Dedifferentiated amniotic fluid mesenchymal stem cell (primary cell): ENCODE measurements at regions not wholly inside any gene's neighbourhood (a gene's known extent, or its start where the extent isn't known, plus 50 kb on each side); places are given as distances from the start of the nearest gene placed in this dataset.

ENCODE experiments used
- DNase-seq: peaks from one replicate; pipeline ENCODE4 v3.0.0-alpha.2; 2016; ENCODE audit errors: extremely low spot score

DNA sequence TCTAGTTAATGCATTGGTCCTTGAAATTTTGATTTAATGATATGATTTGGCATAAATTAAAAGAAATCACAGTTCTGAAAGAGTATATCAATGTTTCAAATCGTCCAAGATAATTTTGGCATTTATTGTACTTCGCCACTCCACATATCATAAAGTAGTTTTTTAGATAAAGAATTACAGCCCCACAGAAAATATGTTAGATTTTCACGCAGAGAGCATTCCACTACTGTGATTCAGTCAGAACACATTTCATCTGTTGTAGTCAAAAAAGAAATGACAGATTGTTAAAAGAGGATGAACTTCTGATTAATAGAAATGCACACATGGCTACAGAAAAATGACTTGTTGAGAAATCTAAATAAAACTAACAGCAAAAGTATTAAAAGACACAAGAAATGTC, 1063.5 kb upstream of the LRRN3 start:
- DNase-seq, result no peak

DNA sequence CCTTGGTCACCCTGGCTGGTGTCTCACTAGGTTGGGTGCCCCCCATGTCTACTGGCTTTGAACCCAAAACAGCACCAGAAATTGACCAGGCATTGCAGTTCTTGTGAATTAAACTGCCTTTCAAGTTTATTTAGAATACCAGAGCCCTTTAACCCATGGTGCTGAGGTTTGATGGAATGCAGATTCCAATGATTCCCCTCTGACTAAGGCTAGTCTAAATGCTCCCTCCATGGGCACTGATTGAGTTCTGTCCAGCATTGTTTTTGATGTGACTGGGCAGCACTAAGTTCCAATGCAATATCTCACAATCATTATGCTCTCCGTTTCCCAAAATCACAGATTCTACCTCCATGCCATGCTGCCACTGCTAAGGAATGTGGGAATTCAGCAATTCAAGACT, 1047.4 kb upstream of the LRRN3 start:
- DNase-seq, result peak; percentile 16

DNA sequence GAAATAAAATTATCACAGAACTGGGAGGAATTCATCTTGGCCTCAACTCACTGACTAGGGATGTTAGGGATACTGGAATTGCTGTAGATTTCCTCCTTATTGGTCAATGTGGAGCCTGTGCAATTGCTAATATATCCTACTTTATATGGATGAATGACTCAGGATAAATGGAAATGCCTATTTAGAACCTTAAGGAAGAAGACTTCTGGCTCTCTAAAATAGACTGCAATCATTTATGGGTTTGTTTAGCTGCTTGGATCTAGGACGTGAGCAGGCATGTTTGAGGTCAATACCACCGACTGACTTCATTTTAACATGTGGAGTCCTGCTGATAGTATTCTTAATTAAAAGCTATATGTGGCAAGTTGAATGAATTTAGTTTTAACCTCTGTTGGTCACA, 1040.1 kb upstream of the LRRN3 start:
- DNase-seq, result no peak

DNA sequence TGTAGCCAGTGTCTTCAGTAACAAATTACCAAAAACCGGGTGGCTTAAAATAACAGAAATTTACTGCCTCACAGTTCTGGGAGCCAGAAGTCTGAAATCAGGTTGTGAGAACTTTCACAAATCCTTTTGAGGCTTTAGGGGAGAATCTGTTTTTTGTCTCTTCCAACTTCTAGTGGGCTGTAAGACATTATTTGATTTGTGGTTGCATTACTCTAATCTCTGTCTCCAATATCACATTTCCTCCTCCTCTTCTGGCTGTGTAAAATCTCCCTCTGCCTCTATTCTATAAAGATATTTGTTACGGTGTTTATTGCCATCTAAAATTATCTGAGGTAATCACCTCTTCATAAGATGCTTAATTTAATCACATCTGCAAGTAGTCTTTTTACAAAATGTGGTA, 1039.6 kb upstream of the LRRN3 start:
- no peak for DNase-seq

DNA sequence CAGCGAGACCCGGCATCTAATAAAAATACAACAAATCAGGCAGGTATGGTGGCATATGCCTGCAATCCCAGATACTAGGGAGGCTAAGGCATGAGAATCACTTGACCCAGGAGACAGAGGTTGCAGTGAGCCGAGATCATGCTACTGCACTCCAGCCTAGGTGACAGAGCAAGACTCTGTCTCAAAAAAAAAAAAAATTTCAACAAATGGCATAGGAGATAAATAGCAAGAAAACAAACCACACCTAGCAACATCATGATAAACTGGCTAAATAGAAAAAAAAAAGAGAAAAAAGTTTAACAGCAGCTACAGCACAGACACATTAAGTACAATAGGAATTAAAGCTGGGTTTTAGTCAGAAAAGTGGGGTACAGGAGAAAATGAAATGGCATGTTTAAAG, 1034.6 kb upstream of the LRRN3 start:
- DNase-seq, result no peak

DNA sequence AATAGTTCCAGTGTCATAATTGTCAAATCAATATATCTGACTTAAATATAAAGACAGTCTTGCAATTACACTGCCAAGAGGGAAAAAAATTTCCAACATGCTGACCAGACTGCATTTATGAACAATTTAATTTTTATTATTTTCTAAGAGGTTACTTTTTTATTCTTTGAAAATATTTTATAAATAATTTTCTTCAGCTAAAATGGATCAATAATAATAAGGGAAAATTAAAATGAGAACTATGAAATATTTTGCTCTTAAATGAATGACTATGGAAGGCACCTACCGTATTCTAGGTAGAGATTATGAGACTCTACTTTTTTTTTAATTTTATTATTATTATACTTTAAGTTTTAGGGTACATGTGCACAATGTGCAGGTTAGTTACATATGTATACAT, 1032.5 kb upstream of the LRRN3 start:
- DNase-seq, result no peak

DNA sequence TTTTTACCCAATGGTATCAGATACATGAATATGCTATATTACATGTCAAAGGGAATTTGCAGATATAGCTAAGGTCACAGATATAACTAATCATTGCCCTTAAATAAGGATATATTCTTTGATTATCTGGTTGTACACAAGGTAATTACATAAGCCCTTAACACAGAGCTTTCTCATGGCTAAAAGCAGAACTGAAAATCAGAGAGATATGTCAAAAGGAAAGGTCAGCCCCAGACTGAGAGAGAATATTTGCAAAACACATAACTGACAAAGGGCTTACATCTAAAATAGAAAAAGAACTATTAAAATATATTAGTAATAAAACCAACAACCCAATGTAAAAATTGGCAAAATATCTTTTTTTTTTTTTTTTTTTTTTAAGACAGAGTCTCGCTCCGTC, 1029.5 kb upstream of the LRRN3 start:
- no peak for DNase-seq

DNA sequence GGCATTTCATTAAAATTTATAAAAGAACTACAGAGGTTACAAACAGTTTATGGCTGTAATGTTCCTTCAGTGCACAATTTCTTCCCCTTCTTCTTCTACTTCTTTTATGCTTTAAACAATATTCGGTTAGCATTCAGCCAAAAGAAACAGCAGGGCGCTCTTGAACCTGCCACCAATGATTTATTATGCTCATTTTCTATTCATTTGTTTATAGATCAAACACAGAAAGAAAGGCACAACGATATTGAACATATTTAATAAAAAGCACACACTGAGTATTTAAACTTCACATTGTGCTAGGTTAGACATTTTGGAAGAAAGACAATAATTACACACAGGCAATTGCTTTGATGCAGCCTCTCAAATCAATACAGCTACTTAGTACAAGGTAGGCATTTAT, 1025.8 kb upstream of the LRRN3 start:
- DNase-seq, result no peak

DNA sequence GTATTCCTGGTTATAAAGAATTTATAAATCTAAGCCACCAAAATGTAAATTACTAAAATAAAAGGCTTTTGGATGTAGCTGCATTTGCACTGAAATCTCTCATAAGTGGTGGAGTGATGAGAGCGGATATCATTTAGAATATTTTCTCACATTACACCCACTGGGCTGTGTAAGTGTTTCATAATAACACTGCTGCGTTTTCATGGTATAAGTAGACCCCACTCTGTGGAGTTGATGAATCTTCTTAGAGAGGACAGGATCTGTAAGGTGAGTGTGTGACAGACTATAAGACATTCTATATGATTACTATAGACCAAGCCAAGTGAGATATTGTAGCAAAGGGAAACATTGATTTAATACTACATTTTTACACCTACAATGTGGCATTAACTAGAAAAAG, 1024.1 kb upstream of the LRRN3 start:
- DNase-seq, result no peak

DNA sequence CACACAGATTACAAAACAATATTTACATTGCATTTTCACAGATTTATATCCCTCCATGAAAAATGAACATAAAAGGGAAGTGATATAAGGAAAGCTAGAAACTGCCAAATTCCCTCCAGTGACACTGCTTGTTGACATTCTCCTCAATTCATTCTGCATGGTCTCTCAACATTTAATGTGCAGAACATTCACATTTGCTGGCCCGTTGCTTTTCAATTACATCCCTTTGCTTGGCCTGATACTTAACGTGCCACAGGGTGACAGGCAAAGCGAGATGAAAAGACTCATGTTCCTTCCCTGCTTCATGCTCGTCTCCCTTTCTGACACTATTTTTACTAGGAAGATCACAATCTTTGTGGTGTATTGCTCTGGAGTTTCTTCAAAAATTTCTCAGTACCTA, 1019.7 kb upstream of the LRRN3 start:
- DNase-seq, result no peak

DNA sequence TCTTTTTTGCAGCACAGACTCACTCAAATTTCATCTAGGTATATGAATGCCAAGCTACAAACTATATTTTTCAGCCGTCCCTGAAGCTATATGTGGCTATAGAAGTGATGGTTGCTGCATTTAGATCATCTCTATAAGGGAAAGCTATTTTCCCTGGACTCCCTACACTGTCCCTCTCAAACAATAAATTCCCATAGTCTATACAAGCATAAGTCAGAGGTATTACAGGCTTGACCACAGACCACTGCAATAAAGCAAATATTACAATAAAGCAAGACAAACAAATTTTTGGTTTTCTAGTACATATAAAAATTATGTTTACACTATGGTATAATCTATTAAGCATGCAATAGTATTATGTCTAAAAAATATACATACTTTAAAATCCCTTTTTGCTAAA, 1015.5 kb upstream of the LRRN3 start:
- no peak for DNase-seq

DNA sequence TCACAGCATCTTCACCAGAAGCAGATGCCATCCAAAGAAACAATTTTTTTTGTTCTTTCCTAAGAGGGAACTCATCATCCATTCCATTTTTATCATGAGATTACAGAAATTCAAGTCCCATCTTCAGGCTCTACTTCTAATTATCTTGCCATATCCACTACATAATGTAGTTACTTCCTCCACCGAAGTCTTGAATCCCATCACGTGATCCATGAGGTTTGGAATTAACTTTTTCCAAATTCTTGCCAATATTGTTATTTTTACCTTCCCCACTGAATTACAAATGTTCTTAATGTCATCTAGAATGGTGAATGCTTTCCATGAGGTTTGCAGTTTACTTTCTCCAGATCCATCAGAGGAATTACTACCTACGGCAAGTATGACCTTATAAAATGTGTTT, 1014.7 kb upstream of the LRRN3 start:
- no peak for DNase-seq

DNA sequence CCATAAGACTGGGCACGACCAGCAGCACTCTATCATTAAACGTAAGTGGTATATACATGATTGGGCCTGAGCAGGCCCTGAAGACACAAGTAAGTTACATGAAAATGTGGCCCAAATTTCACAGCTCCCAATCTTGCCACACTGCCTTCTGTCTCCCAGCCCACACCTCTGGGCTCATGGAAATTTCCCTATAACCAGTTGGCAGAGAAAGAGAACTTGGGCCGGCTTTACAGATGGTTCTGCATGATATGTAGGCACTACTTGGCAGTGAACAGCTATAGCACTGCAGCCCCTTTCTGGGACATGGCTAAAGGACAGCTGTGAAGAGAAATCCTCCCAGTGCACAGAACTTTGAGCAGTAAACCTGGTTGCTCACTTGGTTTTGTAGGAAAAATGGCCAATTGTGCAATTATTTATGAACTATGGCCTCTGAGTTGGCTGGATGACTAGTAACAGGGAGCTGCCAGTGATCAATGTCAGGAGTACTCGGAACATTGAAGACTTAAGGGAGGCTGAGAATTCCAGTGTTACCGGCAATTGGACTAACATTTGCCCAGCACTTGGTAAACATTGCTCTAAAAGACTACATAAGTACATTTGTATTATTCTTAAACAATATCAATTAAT, 1006.6 kb upstream of the LRRN3 start:
- DNase-seq, result no peak

DNA sequence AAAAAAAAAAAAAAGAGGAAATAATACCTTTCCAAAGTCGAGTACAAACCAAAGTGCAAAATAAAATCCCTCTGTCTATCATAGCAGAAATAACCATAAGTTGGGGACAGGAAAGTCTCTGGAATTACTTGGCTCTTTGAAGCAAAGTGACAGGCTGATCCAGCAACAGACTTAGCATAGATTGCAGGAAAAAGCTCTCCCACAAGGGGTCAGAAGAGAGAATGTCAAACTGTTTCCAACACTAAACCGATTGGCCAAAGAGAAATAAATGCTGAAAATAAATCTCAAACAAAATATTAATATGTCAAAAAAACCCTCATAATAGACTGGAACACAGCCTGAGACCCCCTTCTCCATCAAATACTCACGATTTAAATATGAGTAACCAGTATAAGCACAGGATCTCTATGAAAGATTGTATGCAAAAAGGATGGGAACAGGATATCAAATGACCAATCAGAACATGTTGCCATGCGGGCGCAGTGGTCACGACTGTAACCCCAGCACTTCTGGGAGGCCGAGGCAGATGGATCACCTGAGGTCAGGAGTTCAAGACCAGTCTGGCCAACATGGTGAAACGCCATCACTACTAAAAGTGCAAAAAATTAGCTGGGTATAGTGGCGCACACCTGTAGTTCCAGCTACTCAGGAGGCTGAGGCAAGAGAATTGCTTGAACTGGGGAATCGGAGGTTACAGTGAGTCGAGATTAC, 1000.7 kb upstream of the LRRN3 start:
- no peak for DNase-seq

DNA sequence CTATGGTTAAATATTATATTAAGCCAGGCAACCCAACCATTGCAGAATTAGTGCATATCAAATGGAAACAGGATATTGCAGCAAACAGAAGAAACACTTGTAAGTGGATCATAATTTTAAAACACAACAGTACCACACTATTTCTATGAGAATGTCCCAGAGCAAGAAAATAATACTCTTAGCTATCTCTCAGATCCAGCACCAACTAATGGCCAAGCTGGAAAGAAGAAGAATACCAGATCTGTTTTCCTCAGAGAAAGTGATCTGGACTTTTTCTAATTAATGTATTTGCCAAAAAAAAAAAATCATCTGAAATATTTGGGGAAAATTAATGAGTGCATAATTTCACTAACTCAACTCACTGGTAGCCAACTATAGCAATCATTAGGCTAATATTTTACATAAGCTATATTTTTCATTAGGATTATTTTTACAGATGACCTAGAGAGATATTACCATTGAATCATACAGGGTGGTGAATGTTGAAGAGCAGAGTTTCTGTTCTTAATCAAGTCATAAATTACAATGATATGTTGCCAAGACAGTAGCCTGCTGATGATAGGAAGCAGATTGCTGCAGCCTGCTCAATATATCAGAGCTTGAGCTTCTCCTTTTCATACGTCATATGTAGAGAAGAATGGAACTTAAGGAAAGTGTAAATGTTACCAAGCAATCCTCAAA, 995.4 kb upstream of the LRRN3 start:
- no peak for DNase-seq

DNA sequence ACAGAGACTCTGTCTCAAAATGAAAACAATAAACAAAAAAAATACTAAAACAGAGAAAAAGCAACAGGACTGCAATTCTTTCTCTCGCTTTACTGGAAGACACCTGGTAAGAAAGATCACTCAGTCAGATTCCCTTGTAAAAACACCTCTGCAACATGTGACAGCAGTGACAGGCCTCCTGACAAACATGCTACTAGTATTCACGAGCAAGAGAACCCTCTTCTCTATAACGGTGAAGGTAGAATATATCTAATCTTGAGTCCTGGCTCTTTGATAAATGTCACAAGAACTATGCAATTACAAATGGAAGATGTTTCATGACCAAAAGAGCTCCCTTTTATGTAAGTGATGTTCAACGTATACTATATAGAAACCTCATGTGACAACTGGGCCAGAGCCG, 986.7 kb upstream of the LRRN3 start:
- DNase-seq, result no peak

DNA sequence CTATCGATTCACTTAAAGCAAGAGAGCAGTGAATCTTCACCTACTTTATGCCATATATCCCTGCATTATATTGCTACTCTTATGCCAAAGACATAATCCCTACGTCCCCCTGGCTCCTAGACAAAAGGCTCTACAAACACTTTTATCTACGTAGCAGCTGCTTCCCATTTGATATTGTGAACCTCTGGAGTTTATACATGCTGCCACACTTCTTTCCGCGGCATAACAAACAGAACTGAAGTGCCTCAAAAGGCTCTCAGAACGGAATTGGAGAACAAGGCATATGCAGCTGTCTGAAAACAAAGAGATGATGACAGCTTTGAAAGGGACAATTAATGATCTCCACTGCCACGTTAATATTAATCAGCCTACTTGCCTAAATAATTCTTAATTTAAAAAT, 985.6 kb upstream of the LRRN3 start:
- DNase-seq, result no peak

DNA sequence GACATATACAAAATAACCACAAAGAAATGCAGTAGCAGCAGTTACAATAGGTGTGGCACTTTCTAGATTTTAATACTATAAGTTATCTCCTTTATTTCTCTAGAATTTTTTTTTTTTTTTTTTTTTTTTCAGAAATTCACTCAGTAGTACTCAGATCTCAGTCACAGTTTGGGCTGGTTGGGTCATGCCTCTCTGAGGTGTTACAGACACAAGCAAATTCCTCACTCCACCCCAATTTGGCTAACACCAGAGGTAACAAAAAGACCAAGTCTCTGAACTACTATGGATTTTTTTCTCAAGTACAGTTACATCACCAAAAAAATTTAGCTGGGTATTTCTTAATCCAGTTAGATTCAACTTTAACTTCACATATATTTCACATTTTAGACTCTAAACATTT, 985.1 kb upstream of the LRRN3 start:
- no peak for DNase-seq

DNA sequence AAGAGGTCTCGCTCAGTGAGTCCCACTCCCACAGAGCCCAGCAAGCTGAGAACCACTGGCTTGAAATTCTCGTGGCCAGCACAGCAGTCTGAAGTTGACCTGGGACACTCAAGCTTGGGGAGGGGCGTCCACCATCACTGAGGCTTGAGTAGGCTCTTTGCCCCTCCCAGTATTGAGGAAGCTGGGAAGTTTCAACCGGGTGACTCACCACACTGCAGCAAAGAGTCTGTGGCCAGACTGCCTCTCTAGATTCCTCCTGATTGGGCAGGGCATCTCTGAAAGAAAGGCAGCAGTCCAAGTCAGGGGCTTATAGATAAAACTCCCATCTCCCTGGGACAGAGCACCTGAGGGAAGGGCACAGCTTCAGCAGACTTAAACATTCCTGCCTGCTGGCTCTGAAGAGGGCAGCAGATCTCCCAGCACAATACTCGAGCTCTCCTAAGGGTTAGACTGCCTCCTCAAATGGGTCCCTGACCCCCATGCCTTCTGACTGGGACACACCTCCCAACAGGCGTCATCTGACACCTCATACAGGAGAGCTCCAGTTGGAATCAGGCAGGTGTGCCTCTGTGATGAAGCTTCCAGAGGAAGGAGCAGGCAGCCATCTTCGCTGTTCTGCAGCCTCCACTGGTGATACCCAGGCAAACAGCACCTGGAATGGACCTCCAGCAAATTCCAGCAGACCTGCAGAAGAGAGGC, 970.9 kb upstream of the LRRN3 start:
- no peak for DNase-seq

DNA sequence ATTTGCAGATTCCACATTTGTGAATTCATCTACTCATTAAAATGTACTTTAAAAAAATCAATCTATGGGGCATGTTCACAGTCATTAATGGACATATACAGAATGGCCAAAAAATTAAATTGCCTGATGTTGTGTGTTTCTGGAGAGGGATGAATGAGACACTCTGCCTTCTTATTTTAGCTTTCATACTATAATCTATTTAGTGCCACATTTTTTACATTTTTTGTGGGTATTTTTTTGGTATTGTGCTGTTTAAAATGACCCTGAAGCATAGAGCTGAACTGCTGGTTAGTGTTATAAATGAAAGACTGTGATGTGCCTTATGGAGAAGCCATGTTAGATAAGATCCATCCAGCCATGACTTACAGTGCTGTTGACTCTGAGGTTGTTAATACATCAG, 961.8 kb upstream of the LRRN3 start:
- no peak for DNase-seq

DNA sequence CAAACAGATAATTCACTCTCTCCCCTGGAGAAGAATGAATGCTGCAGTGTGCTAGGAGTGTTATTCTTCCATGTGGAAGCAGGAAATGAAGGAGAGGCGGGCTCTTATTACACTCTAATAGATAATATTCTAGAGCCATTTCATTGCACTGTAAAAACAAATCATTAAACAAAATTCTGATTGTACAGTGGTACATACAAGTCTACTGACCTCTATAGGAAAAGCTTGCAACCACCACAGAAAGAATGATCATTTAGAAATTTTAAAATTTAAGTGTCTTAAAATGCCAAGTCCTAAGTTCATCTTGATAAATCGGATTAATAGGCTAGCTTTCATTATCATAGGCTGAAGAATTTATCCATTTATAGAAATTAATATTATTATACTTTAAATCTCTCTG, 960.3 kb upstream of the LRRN3 start:
- DNase-seq, result no peak

DNA sequence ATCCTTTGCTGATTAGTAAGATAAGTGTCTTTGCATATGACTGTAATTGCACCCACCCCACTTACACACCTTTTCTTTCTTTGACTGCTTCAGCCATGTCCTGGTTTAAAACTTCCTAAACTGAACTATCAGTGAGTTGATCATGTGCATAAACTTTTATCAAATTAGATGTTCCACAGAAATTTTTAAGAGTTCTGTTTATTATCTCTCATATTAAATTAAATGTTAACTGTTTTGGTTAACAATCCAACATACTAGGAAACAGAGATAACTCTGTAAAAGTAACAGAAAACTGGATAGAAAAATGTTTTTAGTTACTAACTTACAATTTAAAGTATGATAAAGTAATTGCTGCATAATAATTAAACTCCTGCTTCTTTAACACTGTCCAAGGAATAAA, 959.6 kb upstream of the LRRN3 start:
- no peak for DNase-seq

DNA sequence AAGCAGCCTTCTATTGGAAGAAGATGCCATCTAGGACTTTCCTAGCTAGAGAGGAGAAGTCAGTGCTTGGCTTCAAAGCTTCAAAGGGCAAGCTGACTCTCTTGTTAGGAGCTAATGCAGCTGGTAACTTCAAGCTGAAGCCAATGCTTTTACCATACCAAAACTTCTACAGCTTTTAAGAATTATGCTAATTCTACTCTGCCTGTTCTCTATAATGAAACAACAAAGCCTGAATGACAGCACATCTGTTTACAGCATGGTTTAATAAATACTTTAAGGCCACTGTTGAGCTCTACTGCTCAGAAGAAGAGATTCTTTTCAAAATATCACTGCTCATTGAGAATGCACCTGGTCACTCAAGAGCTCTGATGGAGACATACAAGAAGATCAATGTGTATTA, 951.9 kb upstream of the LRRN3 start:
- no peak for DNase-seq
